ENCODE measurements at regions not wholly inside any gene's neighbourhood (a gene's known extent, or its start where the extent isn't known, plus 50 kb on each side); places are given as distances from the start of the nearest gene placed in this dataset.

- DNase-seq (ENCODE audit: low spot score): no peak
- in situ Hi-C loops (cut with HindIII; ENCODE audit: low sequenced_read_pairs): no loop called here
Observed at GRCh38 chr15:95563634-95564033, 766.9 kb upstream of the NR2F2 start.

- no peak for DNase-seq (ENCODE audit: low spot score)
- in situ Hi-C loops (cut with HindIII; ENCODE audit: low sequenced_read_pairs): no loop called here
Observed at GRCh38 chr15:95565016-95565600, 765.4 kb upstream of the NR2F2 start.

- no peak for DNase-seq (ENCODE audit: low spot score)
- in situ Hi-C loops (cut with HindIII; ENCODE audit: low sequenced_read_pairs): no loop called here
Observed at GRCh38 chr15:95565690-95566089, 764.8 kb upstream of the NR2F2 start.

GRCh38 chr15:95567686-95568085 lies 762.8 kb upstream of the NR2F2 start:
- in situ Hi-C loops (cut with HindIII; ENCODE audit: low sequenced_read_pairs): no loop called here
- no peak for DNase-seq (ENCODE audit: low spot score)

- in situ Hi-C loops (cut with HindIII; ENCODE audit: low sequenced_read_pairs): no loop called here
- DNase-seq (ENCODE audit: low spot score): no peak
Observed at GRCh38 chr15:95574053-95574452, 756.4 kb upstream of the NR2F2 start.

- no peak for DNase-seq (ENCODE audit: low spot score)
- in situ Hi-C loops (cut with HindIII; ENCODE audit: low sequenced_read_pairs): no loop called here
Observed at GRCh38 chr15:95577927-95578326, 752.6 kb upstream of the NR2F2 start.

- in situ Hi-C loops (cut with HindIII; ENCODE audit: low sequenced_read_pairs): no loop called here
- no peak for DNase-seq (ENCODE audit: low spot score)
Observed at GRCh38 chr15:95580121-95580520, 750.4 kb upstream of the NR2F2 start.

- in situ Hi-C loops (cut with HindIII; ENCODE audit: low sequenced_read_pairs): no loop called here
Observed at GRCh38 chr15:95581595-95581994, 748.9 kb upstream of the NR2F2 start.

GRCh38 chr15:95584088-95584487 lies 746.4 kb upstream of the NR2F2 start:
- no peak for DNase-seq (ENCODE audit: low spot score)
- in situ Hi-C loops (cut with HindIII; ENCODE audit: low sequenced_read_pairs): no loop called here

More at GRCh38 chr15:95581595-95581994, 748.9 kb upstream of the NR2F2 start:
- no peak for DNase-seq (ENCODE audit: low spot score)

- no peak for DNase-seq (ENCODE audit: low spot score)
- in situ Hi-C loops (cut with HindIII; ENCODE audit: low sequenced_read_pairs): no loop called here
Observed at GRCh38 chr15:95588056-95588455, 742.4 kb upstream of the NR2F2 start.

- in situ Hi-C loops (cut with HindIII; ENCODE audit: low sequenced_read_pairs): no loop called here
- no peak for DNase-seq (ENCODE audit: low spot score)
Observed at GRCh38 chr15:95590533-95591044, 739.9 kb upstream of the NR2F2 start.

GRCh38 chr15:95591270-95591669 lies 739.2 kb upstream of the NR2F2 start:
- DNase-seq (ENCODE audit: low spot score): no peak
- in situ Hi-C loops (cut with HindIII; ENCODE audit: low sequenced_read_pairs): no loop called here

- in situ Hi-C loops (cut with HindIII; ENCODE audit: low sequenced_read_pairs): no loop called here
- DNase-seq (ENCODE audit: low spot score): no peak
Observed at GRCh38 chr15:95591886-95592285, 738.6 kb upstream of the NR2F2 start.

- in situ Hi-C loops (cut with HindIII; ENCODE audit: low sequenced_read_pairs): no loop called here
- no peak for DNase-seq (ENCODE audit: low spot score)
Observed at GRCh38 chr15:95594496-95594895, 736.0 kb upstream of the NR2F2 start.

- in situ Hi-C loops (cut with HindIII; ENCODE audit: low sequenced_read_pairs): no loop called here
Observed at GRCh38 chr15:95595759-95596158, 734.7 kb upstream of the NR2F2 start.

GRCh38 chr15:95596496-95596895 lies 734.0 kb upstream of the NR2F2 start:
- no peak for DNase-seq (ENCODE audit: low spot score)
- in situ Hi-C loops (cut with HindIII; ENCODE audit: low sequenced_read_pairs): no loop called here

More at GRCh38 chr15:95595759-95596158, 734.7 kb upstream of the NR2F2 start:
- no peak for DNase-seq (ENCODE audit: low spot score)

GRCh38 chr15:95598251-95598855 lies 732.1 kb upstream of the NR2F2 start:
- peak; percentile 17 for DNase-seq (ENCODE audit: low spot score)
- in situ Hi-C loops (cut with HindIII; ENCODE audit: low sequenced_read_pairs): no loop called here

GRCh38 chr15:95600367-95600766 lies 730.1 kb upstream of the NR2F2 start:
- in situ Hi-C loops (cut with HindIII; ENCODE audit: low sequenced_read_pairs): no loop called here
- no peak for DNase-seq (ENCODE audit: low spot score)

GRCh38 chr15:95600884-95601283 lies 729.6 kb upstream of the NR2F2 start:
- DNase-seq (ENCODE audit: low spot score): no peak
- in situ Hi-C loops (cut with HindIII; ENCODE audit: low sequenced_read_pairs): no loop called here

- in situ Hi-C loops (cut with HindIII; ENCODE audit: low sequenced_read_pairs): no loop called here
- no peak for DNase-seq (ENCODE audit: low spot score)
Observed at GRCh38 chr15:95601525-95601924, 729.0 kb upstream of the NR2F2 start.

- in situ Hi-C loops (cut with HindIII; ENCODE audit: low sequenced_read_pairs): no loop called here
- DNase-seq (ENCODE audit: low spot score): no peak
Observed at GRCh38 chr15:95603802-95604201, 726.7 kb upstream of the NR2F2 start.

Data from G401 (cell line).